DMS 273 (cell line): ENCODE measurements at regions not wholly inside any gene's neighbourhood (a gene's known extent, or its start where the extent isn't known, plus 50 kb on each side); places are given as distances from the start of the nearest gene placed in this dataset.

ENCODE experiments used
- DNase-seq: peaks from one replicate; lab custom pipeline; 2025; ENCODE audit not compliant: unreplicated experiment; lab: John Stamatoyannopoulos, UW

GRCh38 chr6:155738602-155739105, 283.0 kb upstream of the NOX3 start:
- no peak for DNase-seq

DNA sequence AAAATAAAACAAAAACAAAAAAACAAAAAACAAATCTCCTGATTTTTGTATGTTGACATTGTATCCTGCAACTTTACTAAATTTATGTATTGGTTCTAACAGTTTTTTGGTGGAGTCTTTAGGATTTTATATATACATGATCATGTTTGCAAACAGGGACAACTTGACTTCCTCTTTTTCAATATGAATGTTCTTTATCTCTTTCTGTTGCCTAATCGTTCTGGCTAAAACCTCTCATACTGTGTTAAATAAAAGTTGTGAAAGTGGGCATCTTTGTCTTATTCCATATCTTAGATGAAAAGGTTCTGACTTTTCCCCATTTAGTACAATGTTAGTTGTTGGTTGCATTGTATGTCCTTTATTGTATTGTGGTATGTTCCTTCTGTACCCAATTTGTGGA, 261.7 kb upstream of the NOX3 start:
- DNase-seq = no peak

DNA sequence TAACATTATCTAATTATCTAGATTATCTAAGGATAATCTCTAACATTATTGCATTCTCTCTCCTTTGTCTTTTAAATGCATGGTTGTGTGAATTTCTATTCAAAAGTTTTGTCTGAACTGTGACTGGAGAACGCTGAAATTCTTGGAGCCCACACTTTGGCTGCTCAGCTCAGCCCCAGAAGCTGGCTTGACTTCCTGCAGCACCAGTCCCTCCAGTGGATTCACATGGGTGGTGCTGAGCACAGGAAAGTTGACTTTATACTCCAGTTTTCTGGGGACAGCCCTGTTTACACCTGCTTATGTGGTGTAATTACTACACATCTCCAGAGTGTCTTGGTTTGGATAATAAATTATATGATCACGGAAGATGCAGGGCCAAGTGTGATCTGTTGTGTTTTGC, 255.1 kb upstream of the NOX3 start:
- no peak for DNase-seq

- DNase-seq = no peak
Measured at GRCh38 chr6:155709262-155709661, 253.6 kb upstream of the NOX3 start.

DNA sequence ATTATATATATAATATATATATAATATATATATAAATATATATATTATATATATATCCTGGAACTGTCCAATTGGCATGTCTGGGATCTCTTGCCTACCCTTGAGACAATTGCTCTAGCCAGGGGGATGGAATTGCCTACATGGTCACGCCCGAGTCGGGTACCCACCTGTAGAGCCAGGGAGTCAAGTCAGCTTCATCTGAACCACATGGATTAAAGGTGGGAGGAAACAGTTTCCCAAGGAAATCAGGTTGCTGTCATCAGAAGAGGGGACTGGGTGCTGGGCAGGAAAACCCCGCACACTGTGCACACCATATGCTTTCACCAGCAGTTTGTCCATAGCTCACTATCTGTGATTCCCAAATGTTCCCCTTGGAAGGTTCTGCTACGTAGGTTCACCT, 252.5 kb upstream of the NOX3 start:
- DNase-seq = no peak

- DNase-seq = no peak
Measured at GRCh38 chr6:155706806-155707205, 251.2 kb upstream of the NOX3 start.

DNA sequence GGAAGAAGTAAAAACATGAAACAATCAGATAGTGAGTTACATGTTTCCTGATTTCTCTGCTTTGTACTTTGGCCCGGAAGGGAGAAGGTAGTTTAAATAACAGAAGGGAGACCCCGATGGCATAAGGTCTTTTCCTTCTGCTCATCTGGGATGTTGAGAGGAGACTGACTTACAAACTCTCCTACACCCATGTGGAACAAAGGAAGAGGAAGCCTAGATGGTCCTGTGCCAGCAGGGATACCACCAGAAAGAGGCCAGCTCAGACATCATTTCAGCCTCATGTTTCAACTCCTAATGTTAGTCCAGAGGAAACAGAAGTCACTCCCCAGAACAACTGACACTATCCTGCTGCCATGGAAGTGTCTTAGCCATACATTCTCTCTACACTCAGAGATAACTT, 250.7 kb upstream of the NOX3 start:
- no peak for DNase-seq

DNA sequence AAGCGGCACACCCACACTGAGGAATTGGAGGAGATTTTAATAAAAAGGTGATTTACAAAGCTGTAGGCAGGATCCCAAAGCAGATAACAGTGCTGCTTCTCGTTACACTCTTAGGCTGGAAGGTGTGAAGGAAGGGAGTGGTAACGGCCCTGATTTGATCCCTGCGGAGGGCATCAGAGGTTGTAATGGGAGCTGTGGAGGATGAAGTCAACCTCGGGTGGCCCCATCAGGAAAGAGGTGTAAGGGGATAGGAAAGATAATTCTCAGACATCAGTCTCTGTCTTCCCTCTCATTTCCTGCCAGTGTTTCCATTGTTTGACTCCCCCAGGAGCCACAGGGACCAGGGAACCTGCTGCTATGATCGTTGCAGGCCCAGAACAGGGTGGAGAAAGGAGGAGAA, 245.7 kb upstream of the NOX3 start:
- no peak for DNase-seq

DNA sequence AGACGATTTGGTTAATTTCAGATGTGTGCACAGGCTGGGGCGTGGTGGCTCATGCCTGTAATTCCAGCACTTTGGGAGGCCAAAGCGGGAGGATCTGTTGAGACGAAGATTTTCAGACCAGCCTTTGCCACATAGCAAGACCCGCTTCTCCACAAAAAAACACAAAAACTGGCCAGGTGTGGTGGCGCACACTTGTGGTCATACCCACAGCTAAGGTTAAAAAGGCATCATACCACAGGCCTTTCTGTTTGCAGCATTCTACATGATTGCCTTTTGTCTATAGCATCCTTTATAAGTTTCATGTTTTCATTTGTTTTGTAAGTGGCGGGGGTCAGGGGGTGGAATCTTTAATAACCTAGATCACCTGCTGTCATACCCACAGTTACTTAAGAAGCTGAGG, 239.9 kb upstream of the NOX3 start:
- no peak for DNase-seq

DNA sequence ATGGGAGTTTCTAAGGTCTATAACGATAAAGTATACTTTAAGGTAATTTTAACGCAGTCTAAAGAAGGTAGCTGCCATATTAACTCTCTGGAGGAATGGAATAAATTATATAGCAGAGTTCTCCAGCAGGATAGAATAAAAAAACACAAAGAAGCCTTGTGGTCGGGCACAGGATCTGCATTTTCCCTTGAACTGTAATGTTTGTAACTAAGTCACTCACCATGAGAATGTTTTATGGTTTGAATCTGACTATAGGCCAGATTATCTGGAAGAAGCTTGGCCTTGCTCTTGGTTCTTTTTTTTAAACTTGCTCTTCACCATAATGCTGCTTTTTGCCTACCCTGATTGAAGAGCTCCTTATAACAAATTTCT, 238.8 kb upstream of the NOX3 start:
- DNase-seq = no peak

GRCh38 chr6:155693573-155694418, 238.2 kb upstream of the NOX3 start:
- DNase-seq = no peak

DNA sequence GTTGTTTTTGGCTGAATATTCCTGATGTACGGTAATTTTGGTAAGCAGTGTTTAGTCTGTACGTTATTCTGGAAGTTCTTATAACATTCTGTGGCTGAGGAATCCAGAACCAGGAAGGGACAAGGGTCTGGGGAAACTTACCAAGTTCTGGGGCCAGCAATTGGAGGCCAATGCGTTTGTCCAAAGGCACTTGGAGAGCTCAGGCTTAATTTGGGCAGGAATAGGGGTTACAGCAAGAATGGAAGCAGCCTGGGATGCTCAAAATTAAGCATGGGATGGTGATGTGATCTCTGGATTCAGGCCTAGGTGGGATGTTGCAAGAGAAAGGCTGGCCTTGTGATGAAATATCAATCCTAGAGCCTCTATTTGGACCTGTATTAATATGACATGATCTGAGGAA, 235.2 kb upstream of the NOX3 start:
- DNase-seq = no peak

DNA sequence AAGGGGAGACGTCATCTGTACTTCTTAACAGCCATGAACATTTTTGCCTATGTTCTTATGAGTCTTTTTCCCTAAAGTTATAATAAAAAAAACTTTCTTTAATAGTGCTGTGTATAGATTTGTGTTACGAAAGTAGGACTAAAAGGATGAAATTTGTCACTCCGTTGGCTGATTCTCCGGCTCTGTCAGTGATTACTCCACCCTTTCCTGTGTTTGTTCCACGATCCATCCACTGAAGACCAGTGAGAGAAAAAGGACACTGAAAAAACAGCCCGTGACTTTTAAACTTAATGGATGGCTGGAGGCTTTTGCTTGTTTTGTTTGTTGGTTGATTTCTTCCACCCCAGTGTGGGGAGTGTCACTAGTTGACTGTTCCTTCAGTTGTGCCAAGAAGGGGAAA, 232.0 kb upstream of the NOX3 start:
- no peak for DNase-seq

DNA sequence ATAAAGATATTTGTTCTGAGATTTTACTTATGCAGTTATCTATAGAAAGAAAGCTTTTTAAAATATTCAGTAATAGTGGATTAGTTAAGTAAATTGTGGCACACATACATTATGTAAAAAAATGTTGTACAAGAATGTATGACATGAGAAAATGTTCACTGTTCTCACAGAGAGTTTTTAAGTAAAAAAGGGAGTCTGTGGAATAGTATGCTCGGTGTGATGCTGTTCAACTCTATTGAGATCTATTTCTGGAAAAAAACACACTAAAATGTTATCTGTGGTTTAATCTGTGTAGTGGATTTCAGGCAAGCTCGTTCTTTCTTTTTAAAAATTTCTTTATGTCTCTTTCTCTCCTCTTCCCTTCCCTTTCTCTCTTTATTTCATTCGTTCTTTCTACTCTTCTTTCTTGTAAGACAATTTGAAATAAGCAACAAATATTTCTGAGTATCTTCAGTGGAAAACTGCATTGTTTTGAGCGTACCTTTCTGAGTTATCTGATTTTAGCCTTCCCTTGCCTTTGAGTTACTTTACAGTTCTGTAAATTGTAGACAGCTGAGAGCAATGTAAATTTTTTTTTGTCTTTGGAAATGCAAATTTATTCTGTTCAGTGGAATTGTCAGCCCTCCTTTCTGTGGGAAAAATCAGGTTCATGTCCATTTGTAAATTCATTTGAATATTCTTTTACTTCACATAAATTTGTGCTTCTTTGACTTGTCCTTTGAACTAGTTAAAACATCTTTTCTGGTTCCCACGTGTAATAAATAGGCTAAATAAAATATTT, 229.0 kb upstream of the NOX3 start:
- DNase-seq = no peak

DNA sequence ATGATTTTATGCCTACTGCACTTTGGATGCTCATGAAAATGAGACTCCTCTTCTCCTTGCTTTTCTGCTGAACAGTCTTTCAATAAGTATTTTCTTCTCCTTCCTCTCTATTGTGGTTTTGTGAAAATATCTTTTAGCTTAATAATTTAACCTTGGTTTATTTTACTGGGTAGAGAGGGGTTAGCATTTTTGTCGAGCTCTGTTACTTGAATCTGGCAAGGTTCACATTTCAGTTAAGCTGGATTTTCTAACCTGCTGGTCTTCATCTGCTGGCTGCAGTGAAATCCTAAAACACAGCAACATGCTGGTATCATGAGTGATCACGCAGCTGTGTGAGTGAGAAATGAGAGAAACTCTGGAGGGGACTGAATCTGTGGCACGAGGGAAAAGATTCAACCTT, 222.7 kb upstream of the NOX3 start:
- DNase-seq = no peak

DNA sequence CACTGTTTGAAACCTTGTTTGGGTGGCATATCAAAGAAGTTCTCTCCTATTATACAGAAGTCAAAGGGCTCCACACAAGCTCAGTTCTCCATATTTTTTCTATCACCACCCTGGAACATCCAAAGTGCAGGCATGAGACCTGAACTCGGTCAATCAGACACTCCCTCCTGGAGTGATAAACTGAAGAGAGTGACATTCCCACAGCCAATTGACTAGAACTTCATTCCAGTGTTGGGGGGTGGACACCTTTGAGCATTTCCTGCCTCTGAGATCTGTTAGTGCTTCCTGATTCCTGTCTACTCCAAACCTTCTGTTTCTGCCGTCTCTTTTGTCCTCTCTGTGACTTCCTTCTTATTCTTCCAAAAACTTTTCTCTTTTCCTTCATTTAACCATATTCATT, 220.7 kb upstream of the NOX3 start:
- no peak for DNase-seq

DNA sequence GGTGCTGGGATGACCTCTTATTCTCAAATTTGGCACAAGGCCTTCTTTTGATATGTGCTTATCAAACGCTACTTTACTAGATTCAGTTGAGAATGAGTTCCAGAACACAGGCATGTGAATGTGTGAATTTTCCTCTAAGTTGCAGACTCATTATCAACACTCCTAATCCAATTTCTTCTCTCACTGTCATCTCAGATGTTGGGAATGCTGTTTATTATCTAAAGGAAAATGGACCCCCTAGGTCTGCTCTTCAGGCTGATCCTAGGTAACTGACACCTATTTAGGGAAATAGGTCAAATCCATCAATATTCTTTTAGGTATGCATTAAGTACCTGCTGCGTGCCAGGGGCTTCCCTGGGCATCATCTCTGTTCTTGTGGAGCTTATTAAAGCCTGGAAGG, 215.0 kb upstream of the NOX3 start:
- no peak for DNase-seq

GRCh38 chr6:155660251-155660977, 204.8 kb upstream of the NOX3 start:
- DNase-seq = no peak

- DNase-seq = no peak
Measured at GRCh38 chr6:155656024-155656423, 200.4 kb upstream of the NOX3 start.

GRCh38 chr6:155654474-155654873, 198.8 kb upstream of the NOX3 start:
- no peak for DNase-seq

DNA sequence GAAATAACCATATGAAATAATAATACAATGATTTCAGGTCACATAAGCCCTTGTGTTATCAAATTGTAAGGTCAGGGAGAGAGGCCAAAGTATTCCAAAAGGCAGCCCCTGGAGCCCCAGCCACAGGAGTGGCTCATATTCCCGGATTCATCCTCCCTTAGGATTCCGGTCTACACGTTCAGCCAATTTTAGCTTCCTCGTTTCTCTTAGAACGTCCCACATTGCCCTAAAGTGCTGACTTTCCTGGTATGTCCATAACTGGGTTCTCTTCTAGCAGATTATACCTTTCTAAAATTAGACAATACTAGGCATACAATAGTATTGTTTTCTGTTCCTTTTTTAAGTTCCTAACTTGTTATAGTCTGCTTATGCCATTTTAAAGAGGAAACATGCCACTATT, 192.7 kb upstream of the NOX3 start:
- DNase-seq = no peak

- no peak for DNase-seq
Measured at GRCh38 chr6:155647354-155647753, 191.7 kb upstream of the NOX3 start.
